ENCODE measurements at regions not wholly inside any gene's neighbourhood (a gene's known extent, or its start where the extent isn't known, plus 50 kb on each side); places are given as distances from the start of the nearest gene placed in this dataset.

DNA sequence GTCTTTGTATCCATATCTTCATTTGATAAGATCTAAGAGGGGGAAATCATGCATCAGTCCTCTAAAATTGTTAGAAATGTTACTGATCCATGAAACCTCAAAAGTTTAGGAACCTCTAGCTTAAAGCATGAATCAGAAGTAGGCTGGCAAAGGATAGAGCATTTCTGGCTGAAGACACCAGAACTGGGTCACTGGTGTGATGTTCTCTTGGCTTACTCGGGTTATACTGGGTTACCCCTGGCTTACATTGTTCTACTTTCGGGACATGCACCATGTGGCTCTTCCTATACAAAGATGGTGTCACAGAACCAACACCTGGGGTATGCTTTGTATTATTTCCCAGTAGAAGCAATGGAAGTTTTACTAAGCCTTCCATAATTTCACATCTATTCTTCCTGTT lies 83.2 kb upstream of the TNP1 start:
- TF ChIP-seq TARDBP (IDR thresholded peaks at IDR 0.05), result no peak
- no peak for TF ChIP-seq HDGF (IDR thresholded peaks at IDR 0.05; ENCODE audit: borderline replicate concordance)
- TF ChIP-seq SP1 (IDR thresholded peaks at IDR 0.05), result no peak
- TF ChIP-seq FOXM1 (IDR thresholded peaks at IDR 0.05; ENCODE audit: borderline replicate concordance), result no peak
- TF ChIP-seq FOXK2 (IDR thresholded peaks at IDR 0.05), result no peak
- TF ChIP-seq FOXA1 (IDR thresholded peaks at IDR 0.05), result no peak
- no peak for TF ChIP-seq BHLHE40 (IDR thresholded peaks at IDR 0.05; ENCODE audit: borderline replicate concordance)

All from HEK293T (cell line).